ENCODE measurements at regions not wholly inside any gene's neighbourhood (a gene's known extent, or its start where the extent isn't known, plus 50 kb on each side); places are given as distances from the start of the nearest gene placed in this dataset.

GRCh38 chr5:40367255-40367654 is 312.5 kb upstream of the PTGER4 start:
- DNase-seq = no peak
- Histone ChIP-seq H3K27ac (no peak overlapping the region), H3K4me1 (no peaks in the 10 kb centered on the region), H3K27me3 (no peaks in the 10 kb centered on the region), H3K4me3 (no peak overlapping the region), H3K9me3 (no peaks in the 10 kb centered on the region), H3K36me3 (no peaks in the 10 kb centered on the region)
- TF ChIP-seq POLR2A (IDR thresholded peaks at IDR 0.05) (no peak), CTCF (IDR thresholded peaks at IDR 0.05) (no peak)
- intact Hi-C loops (cut with DNase I; ENCODE audit: low total_unique reads) = no loop called here

- no peaks in the 10 kb centered on the region for H3K27me3 ChIP-seq
- H3K4me3 ChIP-seq = no peak overlapping the region
- no peaks in the 10 kb centered on the region for H3K36me3 ChIP-seq
- intact Hi-C loops (cut with DNase I; ENCODE audit: low total_unique reads) = no loop called here
- no peaks in the 10 kb centered on the region for H3K9me3 ChIP-seq
- H3K27ac ChIP-seq = no peak overlapping the region
- TF ChIP-seq CTCF (IDR thresholded peaks at IDR 0.05) (no peak), POLR2A (IDR thresholded peaks at IDR 0.05) (no peak)
- H3K4me1 ChIP-seq = no peaks in the 10 kb centered on the region
- no peak for DNase-seq
Measured at GRCh38 chr5:40365342-40366330, 314.1 kb upstream of the PTGER4 start.

GRCh38 chr5:40364441-40364840 is 315.3 kb upstream of the PTGER4 start:
- DNase-seq = no peak
- Histone ChIP-seq H3K9me3 (no peaks in the 10 kb centered on the region), H3K4me1 (no peaks in the 10 kb centered on the region), H3K36me3 (no peaks in the 10 kb centered on the region), H3K27ac (no peak overlapping the region), H3K27me3 (no peaks in the 10 kb centered on the region), H3K4me3 (no peak overlapping the region)
- intact Hi-C loops (cut with DNase I; ENCODE audit: low total_unique reads) = no loop called here
- no peak for TF ChIP-seq POLR2A (IDR thresholded peaks at IDR 0.05)
- TF ChIP-seq CTCF (IDR thresholded peaks at IDR 0.05) = no peak

- no peaks in the 10 kb centered on the region for H3K9me3 ChIP-seq
- intact Hi-C loops (cut with DNase I; ENCODE audit: low total_unique reads) = no loop called here
- no peaks in the 10 kb centered on the region for H3K36me3 ChIP-seq
- TF ChIP-seq POLR2A (IDR thresholded peaks at IDR 0.05) (no peak), CTCF (IDR thresholded peaks at IDR 0.05) (no peak)
- DNase-seq = no peak
- no peak overlapping the region for H3K4me3 ChIP-seq
- H3K27ac ChIP-seq = no peak overlapping the region
- no peaks in the 10 kb centered on the region for H3K4me1 ChIP-seq
- no peaks in the 10 kb centered on the region for H3K27me3 ChIP-seq
Measured at GRCh38 chr5:40361378-40361777, 318.3 kb upstream of the PTGER4 start.

GRCh38 chr5:40360685-40361084 is 319.0 kb upstream of the PTGER4 start:
- TF ChIP-seq POLR2A (IDR thresholded peaks at IDR 0.05) = no peak
- no peak for TF ChIP-seq CTCF (IDR thresholded peaks at IDR 0.05)
- Histone ChIP-seq H3K4me3 (no peak overlapping the region), H3K4me1 (no peaks in the 10 kb centered on the region), H3K27me3 (no peaks in the 10 kb centered on the region), H3K27ac (no peak overlapping the region), H3K36me3 (no peaks in the 10 kb centered on the region), H3K9me3 (no peaks in the 10 kb centered on the region)
- intact Hi-C loops (cut with DNase I; ENCODE audit: low total_unique reads) = no loop called here
- no peak for DNase-seq

All from uterus (tissue), 3 donors.